Stomach smooth muscle (tissue), 2 donors: ENCODE measurements at regions not wholly inside any gene's neighbourhood (a gene's known extent, or its start where the extent isn't known, plus 50 kb on each side); places are given as distances from the start of the nearest gene placed in this dataset.

Source experiments
- H3K27ac ChIP-seq: one replicate; pipeline ENCODE4 v1.7.0; 2013; ENCODE audit warnings: mild to moderate bottlenecking, low read length, inconsistent platforms
- H3K27me3 ChIP-seq, 2 donors: one replicate each; pipeline ENCODE4 v1.7.0; 2013; ENCODE audit warnings: low read length in 2 of 2; ENCODE audit not compliant: insufficient read depth in 2 of 2, control insufficient read depth in 1 of 2
- H3K36me3 ChIP-seq, 2 donors: one replicate each; pipeline ENCODE4 v1.7.0; 2013; ENCODE audit warnings: low read length in 2 of 2; ENCODE audit not compliant: control insufficient read depth in 2 of 2, insufficient read depth in 2 of 2
- H3K4me1 ChIP-seq: one replicate; pipeline ENCODE4 v1.7.0; 2013; ENCODE audit warnings: low read length; ENCODE audit not compliant: control insufficient read depth, insufficient read depth
- H3K4me3 ChIP-seq, 2 donors: one replicate each; pipeline ENCODE4 v1.7.0; 2013; ENCODE audit warnings: low read length in 2 of 2
- H3K9ac ChIP-seq, 2 donors: one replicate each; pipeline ENCODE4 v1.7.0; 2013; ENCODE audit warnings: low read length in 2 of 2, mild to moderate bottlenecking in 1 of 2
- H3K9me3 ChIP-seq, 2 donors: one replicate each; pipeline ENCODE4 v1.7.0; 2013; ENCODE audit warnings: low read length in 2 of 2; ENCODE audit not compliant: control insufficient read depth in 2 of 2
- donor health status: healthy.
- donor health status: Pancreatic carcinoma.

DNA sequence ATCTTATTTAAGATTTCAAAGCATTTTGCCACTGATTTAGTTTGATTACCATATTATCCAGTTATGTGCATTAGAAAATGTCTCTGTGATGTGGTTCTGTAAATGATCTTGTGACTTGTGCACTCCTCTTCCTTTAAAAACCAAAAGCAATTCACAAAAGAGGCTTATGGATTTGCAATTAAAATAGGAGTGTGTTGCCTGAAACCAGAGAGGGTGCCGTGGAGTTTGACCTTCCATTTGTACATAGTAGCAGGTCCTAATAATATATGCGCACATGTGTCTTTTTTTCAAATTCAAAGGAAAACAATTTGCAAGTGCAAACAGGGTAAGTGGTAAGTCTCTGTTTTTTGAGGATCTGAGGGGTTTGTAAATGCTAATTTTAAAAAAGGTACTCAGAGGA is 470.9 kb downstream of the VRK1 start:
- H3K9me3 ChIP-seq: peaks cover 0 to 2% of the 10 kb centered on the region in 2 donors
- H3K36me3 ChIP-seq: no peaks in the 10 kb centered on the region
- H3K27ac ChIP-seq: no peak overlapping the region
- H3K27me3 ChIP-seq: peaks cover 0 to 3% of the 10 kb centered on the region in 2 donors
- no peak overlapping the region for H3K9ac ChIP-seq
- H3K4me3 ChIP-seq: no peak overlapping the region
- H3K4me1 ChIP-seq: no peaks in the 10 kb centered on the region

DNA sequence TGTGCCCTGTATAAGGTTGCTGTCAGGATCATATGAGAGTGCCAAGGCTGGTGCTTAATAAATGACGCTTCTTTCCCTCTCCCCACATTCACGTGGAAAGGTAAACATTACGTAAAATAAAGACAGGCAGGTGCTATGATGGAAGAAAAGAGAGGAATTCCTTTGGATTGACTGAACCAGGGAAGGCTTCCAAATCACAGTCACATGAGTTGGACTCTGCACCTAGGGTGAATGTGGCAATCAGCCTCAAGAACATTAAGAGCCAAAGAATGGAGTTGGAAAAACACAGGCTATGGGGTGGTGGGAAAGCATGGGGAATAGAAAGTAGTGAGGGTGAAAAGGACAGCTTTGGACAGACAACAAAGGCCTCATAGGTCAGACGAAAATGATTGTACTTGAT is 473.1 kb downstream of the VRK1 start:
- Histone ChIP-seq H3K27ac (no peak overlapping the region), H3K4me3 (no peak overlapping the region), H3K9me3 (peaks cover 0 to 3% of the 10 kb centered on the region in 2 donors), H3K9ac (no peak overlapping the region), H3K4me1 (no peaks in the 10 kb centered on the region), H3K36me3 (no peaks in the 10 kb centered on the region), H3K27me3 (peaks cover 0 to 3% of the 10 kb centered on the region in 2 donors)

DNA sequence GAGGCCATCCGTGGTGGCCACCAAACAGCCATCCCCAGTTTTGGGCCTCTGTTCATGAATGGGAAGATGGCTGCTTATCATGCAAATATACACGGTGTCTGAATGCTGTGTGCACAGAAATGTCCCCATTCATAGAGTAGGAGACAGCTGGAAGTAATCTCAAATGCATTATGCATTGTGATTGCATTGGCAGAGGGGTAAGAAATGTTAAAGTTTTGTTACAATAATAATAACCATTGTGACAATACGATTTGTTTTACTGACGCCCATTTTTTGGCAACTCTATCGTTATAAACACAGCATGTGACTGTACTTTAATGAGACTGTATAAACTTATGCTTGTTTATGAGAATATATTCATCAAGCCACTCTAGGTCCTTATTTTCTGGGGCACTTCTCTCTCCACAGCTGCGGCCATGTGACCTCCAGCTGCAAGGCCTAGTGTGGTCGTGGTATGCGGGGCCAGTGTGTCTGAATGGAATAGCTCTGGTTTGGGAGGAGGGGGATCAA is 474.3 kb downstream of the VRK1 start:
- Histone ChIP-seq H3K9me3 (peaks cover 0 to 7% of the 10 kb centered on the region in 2 donors), H3K27ac (no peak overlapping the region), H3K36me3 (no peaks in the 10 kb centered on the region), H3K4me1 (no peaks in the 10 kb centered on the region), H3K4me3 (no peak overlapping the region), H3K27me3 (peaks cover 3 to 4% of the 10 kb centered on the region in 2 donors), H3K9ac (no peak overlapping the region)

DNA sequence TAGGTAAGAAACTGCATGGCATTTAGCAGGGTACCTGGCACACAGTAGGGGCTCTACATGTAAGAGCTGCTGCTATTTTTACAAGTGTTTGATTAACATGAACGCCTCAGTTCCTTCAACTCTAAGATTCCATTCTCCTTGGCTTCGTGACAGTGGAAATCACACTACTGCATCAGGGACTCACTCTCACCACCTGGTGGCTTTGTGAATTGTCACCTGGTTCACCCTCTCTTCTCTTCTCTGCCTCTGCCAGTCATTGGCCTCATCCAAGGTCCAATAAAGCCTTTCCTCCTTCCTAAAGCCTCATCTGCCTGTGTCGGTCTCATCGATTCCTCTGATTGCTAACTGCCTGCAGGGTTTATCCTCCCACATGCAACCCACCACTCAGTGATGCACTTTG is 476.4 kb downstream of the VRK1 start:
- Histone ChIP-seq H3K9me3 (peaks cover 0 to 7% of the 10 kb centered on the region in 2 donors), H3K9ac (no peak overlapping the region), H3K27ac (no peak overlapping the region), H3K4me1 (no peaks in the 10 kb centered on the region), H3K27me3 (peaks cover 4 to 10% of the 10 kb centered on the region in 2 donors), H3K4me3 (no peak overlapping the region), H3K36me3 (no peaks in the 10 kb centered on the region)

DNA sequence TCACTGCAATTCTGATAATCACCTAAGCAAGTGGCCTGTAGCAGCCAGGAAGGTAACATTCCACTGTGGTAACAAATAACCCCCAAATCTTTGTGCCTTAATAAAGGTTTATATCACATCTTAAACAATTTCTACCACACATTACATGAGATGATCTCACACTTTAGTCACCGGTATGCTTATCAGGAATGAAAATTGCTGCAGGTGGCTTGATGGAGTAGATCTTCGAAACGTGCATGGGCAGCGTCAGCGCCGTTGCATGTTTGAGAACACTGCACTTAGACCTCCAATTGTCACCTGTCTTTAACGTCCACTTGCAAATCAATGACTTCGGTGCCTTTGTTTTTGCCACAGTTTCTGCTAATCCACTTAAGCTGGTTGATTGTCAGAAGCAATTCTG is 477.4 kb downstream of the VRK1 start:
- Histone ChIP-seq H3K9me3 (peaks cover 0 to 7% of the 10 kb centered on the region in 2 donors), H3K36me3 (no peaks in the 10 kb centered on the region), H3K27ac (no peak overlapping the region), H3K9ac (no peak overlapping the region), H3K4me1 (no peaks in the 10 kb centered on the region), H3K4me3 (no peak overlapping the region), H3K27me3 (peaks cover 4 to 9% of the 10 kb centered on the region in 2 donors)

DNA sequence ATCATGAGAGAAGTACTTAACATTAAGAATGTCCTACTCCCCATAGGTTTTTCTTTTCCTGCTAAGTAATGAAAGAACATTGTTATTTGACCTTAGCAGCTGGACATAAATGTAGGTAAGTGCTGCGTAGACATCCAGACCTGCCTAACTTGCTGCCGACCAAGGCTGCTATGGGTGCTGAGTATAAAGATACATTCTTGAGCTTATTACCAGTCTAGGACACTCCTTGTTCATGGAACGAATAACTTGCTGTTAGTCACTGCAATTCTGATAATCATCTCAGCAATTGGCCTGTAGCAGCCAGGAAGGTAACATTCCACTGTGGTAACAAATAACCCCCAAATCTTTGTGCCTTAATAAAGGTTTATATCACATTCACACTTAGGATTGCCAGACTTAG is 478.1 kb downstream of the VRK1 start:
- H3K27me3 ChIP-seq: peaks cover 4 to 7% of the 10 kb centered on the region in 2 donors
- no peaks in the 10 kb centered on the region for H3K4me1 ChIP-seq
- no peaks in the 10 kb centered on the region for H3K36me3 ChIP-seq

DNA sequence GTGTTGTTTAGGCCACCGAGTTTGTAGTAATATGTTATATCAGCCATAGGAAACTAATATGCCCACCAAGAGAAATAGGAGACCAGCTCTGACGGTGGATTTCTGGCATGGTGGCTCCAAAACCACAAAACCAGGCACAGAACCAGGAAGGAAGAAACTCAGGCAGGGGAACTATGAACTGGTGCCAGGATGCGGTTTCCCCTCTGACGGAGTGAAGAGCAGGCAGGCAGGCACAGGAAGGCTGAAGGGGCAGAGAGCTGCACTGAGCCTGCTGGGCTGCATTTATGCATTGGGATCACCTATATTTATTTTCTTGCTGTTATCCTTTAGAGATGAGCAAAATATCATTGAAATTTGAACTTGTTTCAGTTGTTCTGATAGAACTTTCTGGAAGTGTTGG is 479.4 kb downstream of the VRK1 start:
- Histone ChIP-seq H3K36me3 (no peaks in the 10 kb centered on the region), H3K9me3 (peaks cover 0 to 7% of the 10 kb centered on the region in 2 donors), H3K27ac (no peak overlapping the region), H3K4me1 (no peaks in the 10 kb centered on the region), H3K27me3 (peaks cover 4 to 7% of the 10 kb centered on the region in 2 donors), H3K4me3 (no peak overlapping the region), H3K9ac (no peak overlapping the region)

More for the DNA sequence above, 478.1 kb downstream of the VRK1 start:
- Histone ChIP-seq H3K27ac (no peak overlapping the region), H3K4me3 (no peak overlapping the region), H3K9ac (no peak overlapping the region), H3K9me3 (peaks cover 0 to 7% of the 10 kb centered on the region in 2 donors)

DNA sequence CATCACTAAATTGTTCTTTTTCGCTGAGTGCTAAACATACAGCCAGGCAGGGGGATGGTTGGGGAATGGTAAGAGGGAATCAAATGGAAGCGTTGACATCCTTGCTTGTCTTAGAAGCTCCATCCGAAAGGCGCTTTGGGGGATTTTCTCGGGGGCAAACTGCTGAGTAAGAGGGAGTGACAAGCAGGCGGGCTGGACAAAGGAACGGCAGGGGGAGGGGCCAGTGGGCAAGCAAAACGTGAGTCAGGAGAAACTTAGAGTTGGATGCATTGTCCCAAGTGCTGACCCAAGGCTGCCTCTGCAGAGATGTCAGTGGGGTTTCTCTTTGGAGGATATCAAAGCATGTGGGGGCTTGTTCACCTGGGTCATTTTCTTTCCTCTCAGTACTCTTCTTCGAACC is 480.5 kb downstream of the VRK1 start:
- peaks cover 0 to 7% of the 10 kb centered on the region in 2 donors for H3K9me3 ChIP-seq
- no peaks in the 10 kb centered on the region for H3K36me3 ChIP-seq
- H3K4me1 ChIP-seq: no peaks in the 10 kb centered on the region
- peaks cover 4 to 7% of the 10 kb centered on the region in 2 donors for H3K27me3 ChIP-seq
- H3K9ac ChIP-seq: no peak overlapping the region
- no peak overlapping the region for H3K27ac ChIP-seq
- no peak overlapping the region for H3K4me3 ChIP-seq

DNA sequence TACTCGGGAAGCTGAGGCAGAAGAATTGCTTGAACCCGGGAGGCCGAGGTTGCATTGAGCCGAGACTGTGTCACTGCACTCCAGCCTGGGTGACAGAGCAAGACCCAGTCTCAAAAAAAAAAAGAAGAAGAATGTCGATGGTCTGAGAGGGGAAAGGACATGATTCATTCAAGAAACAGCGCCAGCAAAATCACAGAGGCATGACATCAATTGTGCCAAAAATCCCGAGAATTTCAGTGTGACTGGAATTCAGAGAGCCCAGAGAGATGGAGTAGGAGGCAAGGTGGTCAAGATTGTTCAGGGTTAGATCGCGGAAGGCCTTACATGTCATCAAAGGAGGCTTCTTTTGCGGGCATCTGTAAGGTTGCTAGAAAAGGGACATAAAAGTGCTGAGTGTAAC is 483.3 kb downstream of the VRK1 start:
- Histone ChIP-seq H3K4me3 (no peak overlapping the region), H3K9me3 (peaks cover 0 to 4% of the 10 kb centered on the region in 2 donors), H3K36me3 (no peaks in the 10 kb centered on the region), H3K27ac (no peak overlapping the region), H3K4me1 (no peaks in the 10 kb centered on the region), H3K9ac (no peak overlapping the region), H3K27me3 (peaks cover 4 to 7% of the 10 kb centered on the region in 2 donors)

DNA sequence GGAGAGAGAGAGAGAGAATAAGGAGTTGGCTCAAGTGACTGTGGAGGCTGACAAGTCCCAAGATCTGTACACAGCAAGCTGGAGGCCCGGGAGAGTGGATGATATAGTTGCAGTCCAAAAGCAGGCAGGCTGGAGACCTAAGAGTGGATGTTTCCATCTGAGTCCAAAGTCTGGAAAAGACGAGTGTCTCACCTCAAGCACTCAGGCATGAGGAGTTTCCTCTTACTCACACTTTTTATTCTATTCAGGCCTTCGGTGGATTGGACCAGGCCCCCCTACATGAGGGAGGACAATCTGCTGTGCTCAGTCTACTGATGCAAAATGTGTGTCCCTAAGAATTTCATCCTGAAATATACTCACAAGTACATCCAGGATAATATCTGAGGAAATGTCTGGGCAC is 484.6 kb downstream of the VRK1 start:
- Histone ChIP-seq H3K36me3 (no peaks in the 10 kb centered on the region), H3K9me3 (no peaks in the 10 kb centered on the region), H3K4me1 (no peaks in the 10 kb centered on the region), H3K27me3 (peaks cover 0 to 3% of the 10 kb centered on the region in 2 donors), H3K27ac (no peak overlapping the region), H3K9ac (no peak overlapping the region), H3K4me3 (no peak overlapping the region)

DNA sequence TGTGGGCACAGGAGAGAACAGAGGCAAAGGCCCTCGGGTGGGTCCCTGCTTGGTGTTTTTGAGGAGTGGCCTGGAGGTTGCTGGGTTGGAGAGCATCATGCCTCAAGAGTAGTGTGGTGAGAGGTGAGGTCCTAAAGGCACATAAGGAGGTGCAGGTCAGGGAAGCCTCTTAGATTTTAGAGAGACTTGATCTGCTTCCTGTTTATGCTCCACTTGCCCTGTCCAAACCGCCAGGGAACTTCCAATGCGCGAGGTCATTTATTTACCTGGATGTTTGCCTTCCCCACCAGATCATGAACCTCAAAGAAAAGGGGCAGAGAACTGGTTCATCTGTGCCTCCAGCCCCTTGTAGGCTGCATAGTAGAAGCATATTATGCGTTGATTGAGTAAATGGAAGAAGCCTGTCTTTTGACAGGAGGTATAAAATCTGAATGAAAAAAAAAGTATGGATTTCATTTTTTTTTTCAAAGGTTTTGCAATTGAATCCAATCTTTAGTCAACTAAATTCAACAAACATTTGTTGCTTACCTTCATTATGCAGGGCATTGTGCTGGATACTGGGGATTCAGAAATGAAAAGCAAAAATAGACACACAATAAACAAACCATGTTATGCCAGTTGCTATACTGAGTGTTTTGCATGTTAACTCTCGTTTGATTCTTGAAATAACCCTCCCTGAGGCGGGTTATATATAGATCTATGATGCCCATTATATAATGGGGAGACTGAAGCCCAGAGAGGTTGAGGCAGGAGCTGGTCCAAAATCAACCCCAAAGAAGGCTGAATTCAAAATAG is 485.2 kb downstream of the VRK1 start:
- Histone ChIP-seq H3K9ac (no peak overlapping the region), H3K36me3 (no peaks in the 10 kb centered on the region), H3K9me3 (no peaks in the 10 kb centered on the region), H3K4me1 (no peaks in the 10 kb centered on the region), H3K4me3 (no peak overlapping the region), H3K27me3 (peaks cover 0 to 2% of the 10 kb centered on the region in 2 donors), H3K27ac (no peak overlapping the region)
